ENCODE measurements at regions not wholly inside any gene's neighbourhood (a gene's known extent, or its start where the extent isn't known, plus 50 kb on each side); places are given as distances from the start of the nearest gene placed in this dataset.

GRCh38 chr21:38683222-38683621 lies 122.5 kb upstream of the ETS2 start:
- Histone ChIP-seq H3K27ac (ENCODE audit: extremely low read depth, low read depth, low read length) (no peak overlapping the region), H3K36me3 (ENCODE audit: control insufficient read depth in 2 of 2, insufficient read depth in 1 of 2, low read length in 2 of 2) (no peaks in the 10 kb centered on the region), H3K4me3 (ENCODE audit: low read depth, low read length) (no peak overlapping the region), H3K9me3 (ENCODE audit: control insufficient read depth, insufficient read depth, low read depth, low read length) (no peaks in the 10 kb centered on the region), H3K4me1 (ENCODE audit: control insufficient read depth, insufficient read depth, low read length) (no peaks in the 10 kb centered on the region)
- no peak for TF ChIP-seq ZNF18 (tag by site-specific recombination; IDR thresholded peaks at IDR 0.05)
- no peak for TF ChIP-seq RBAK (tag by site-specific recombination; IDR thresholded peaks at IDR 0.05)
- TF ChIP-seq ZNF184 (tag by site-specific recombination; IDR thresholded peaks at IDR 0.05), result no peak
- no peak for TF ChIP-seq ZNF416 (tag by site-specific recombination; IDR thresholded peaks at IDR 0.05)
- no peak for TF ChIP-seq ZBTB20 (tag by site-specific recombination; IDR thresholded peaks at IDR 0.05)
- TF ChIP-seq ZBTB10 (tag by site-specific recombination; IDR thresholded peaks at IDR 0.05), result no peak
- no peak for TF ChIP-seq ATF2 (tag by site-specific recombination; IDR thresholded peaks at IDR 0.05; ENCODE audit: low read depth)
- no peak for TF ChIP-seq ZNF138 (tag by site-specific recombination; IDR thresholded peaks at IDR 0.05; ENCODE audit: borderline replicate concordance)
- TF ChIP-seq ZNF302 (tag by site-specific recombination; IDR thresholded peaks at IDR 0.05; ENCODE audit: low read depth), result no peak
- no peak for TF ChIP-seq ZNF354C (tag by site-specific recombination; IDR thresholded peaks at IDR 0.05; ENCODE audit: borderline replicate concordance, low read depth)
- TF ChIP-seq PRDM4 (tag by site-specific recombination; IDR thresholded peaks at IDR 0.05), result no peak
- TF ChIP-seq ZNF391 (tag by site-specific recombination; IDR thresholded peaks at IDR 0.05; ENCODE audit: borderline replicate concordance, low read depth), result no peak
- no peak for TF ChIP-seq MEIS1 (CRISPR knock-in tag; IDR thresholded peaks at IDR 0.05; ENCODE audit: borderline replicate concordance)
- no peak for TF ChIP-seq ZNF544 (tag by site-specific recombination; IDR thresholded peaks at IDR 0.05)
- TF ChIP-seq ZBTB1 (tag by site-specific recombination; IDR thresholded peaks at IDR 0.05), result no peak
- no peak for TF ChIP-seq KLF7 (tag by site-specific recombination; IDR thresholded peaks at IDR 0.05; ENCODE audit: borderline replicate concordance)
- no peak for TF ChIP-seq ZNF398 (tag by site-specific recombination; IDR thresholded peaks at IDR 0.05)
- no peak for TF ChIP-seq ZNF223 (tag by site-specific recombination; IDR thresholded peaks at IDR 0.05)
- ChIA-PET CTCF (no interaction called here), POLR2A (no interaction called here)
